H1 (cell line): ENCODE measurements at regions not wholly inside any gene's neighbourhood (a gene's known extent, or its start where the extent isn't known, plus 50 kb on each side); places are given as distances from the start of the nearest gene placed in this dataset.

ENCODE experiments used
- CTCF ChIA-PET: fragments of 300-600 bp; sonication (Branson Sonifier 250); formaldehyde crosslinking; loops from one replicate; lab custom pipeline; 2021; ENCODE audit not compliant: partially characterized antibody; lab: Charles Lee
- POLR2A ChIA-PET: fragments of 300-600 bp; sonication (Branson Sonifier 250); formaldehyde crosslinking; loops from one replicate; lab custom pipeline; 2021; ENCODE audit warnings: inconsistent platforms; ENCODE audit not compliant: partially characterized antibody; lab: Charles Lee
- DNase-seq, 2 experiments: peaks; one replicate each; pipeline versions ENCODE4 v3.0.0 to v3.0.0-alpha.2; 2010 to 2022; ENCODE audit warnings: low spot score in 2 of 2, low read depth in 1 of 2, mixed read lengths in 1 of 2
- FAIRE-seq: peaks from 2 replicates; lab custom pipeline; 2011; peaks lifted over from hg19 to GRCh38; lab: Jason Lieb, UNC
- H2AFZ ChIP-seq: 2 replicates; pipeline ENCODE4 v1.8.1; 2012; ENCODE audit warnings: low read length, inconsistent platforms
- H2AK5ac ChIP-seq: 2 replicates; pipeline ENCODE4 v1.6.1; 2013; ENCODE audit warnings: low read depth, low read length
- H2BK120ac ChIP-seq: replicated peaks from 2 replicates; pipeline ENCODE3; 2013; ENCODE audit warnings: low read depth, low read length, inconsistent platforms
- H2BK12ac ChIP-seq: 2 replicates; pipeline ENCODE4 v1.6.1; 2013; ENCODE audit warnings: low read depth, low read length
- H2BK15ac ChIP-seq: 2 replicates; pipeline ENCODE4 v1.6.1; 2013; ENCODE audit warnings: low read length
- H2BK20ac ChIP-seq: 2 replicates; pipeline ENCODE4 v1.6.1; 2013; ENCODE audit warnings: low read length
- H2BK5ac ChIP-seq: 2 replicates; pipeline ENCODE4 v1.6.1; 2013; ENCODE audit warnings: low read depth, low read length
- H3K14ac ChIP-seq: 2 replicates; pipeline ENCODE4 v1.6.1; 2013; ENCODE audit warnings: inconsistent platforms; ENCODE audit not compliant: insufficient read length
- H3K18ac ChIP-seq: 2 replicates; pipeline ENCODE4 v1.6.1; 2013; ENCODE audit warnings: low read length; ENCODE audit errors: extremely low read depth
- H3K23ac ChIP-seq: 2 replicates; pipeline ENCODE4 v1.6.1; 2013; ENCODE audit warnings: inconsistent platforms; ENCODE audit not compliant: insufficient read length
- H3K23me2 ChIP-seq: 2 replicates; pipeline ENCODE4 v1.6.1; 2013; ENCODE audit warnings: low read depth, low read length
- H3K27ac ChIP-seq: 2 replicates; pipeline ENCODE4 v1.6.1; 2011; ENCODE audit warnings: low read depth, low read length, inconsistent platforms
- H3K27me3 ChIP-seq, 4 experiments: replicated peaks in 1 of 4; 1 replicate in 1 of 4; 2 replicates in 3 of 4; pipeline versions ENCODE4 v1.6.1 to v1.8.1; 2011 to 2013; ENCODE audit warnings: low read length in 3 of 4, mild to moderate bottlenecking in 3 of 4, inconsistent platforms in 2 of 4, mixed read lengths in 2 of 4, moderate library complexity in 1 of 4; ENCODE audit not compliant: control insufficient read depth in 3 of 4, insufficient read depth in 3 of 4; ENCODE audit errors: extremely low read depth in 1 of 4
- H3K36me3 ChIP-seq, 4 experiments: 2 replicates each; pipeline versions ENCODE4 v1.6.1 to v1.8.1; 2011 to 2013; ENCODE audit warnings: mild to moderate bottlenecking in 4 of 4, low read length in 3 of 4, moderate library complexity in 2 of 4, control low read depth in 1 of 4, inconsistent platforms in 1 of 4; ENCODE audit not compliant: insufficient read depth in 4 of 4, control insufficient read depth in 2 of 4
- H3K4ac ChIP-seq: replicated peaks from 2 replicates; pipeline ENCODE3; 2013; ENCODE audit warnings: low read length, low read depth, mixed read lengths, inconsistent platforms; ENCODE audit not compliant: insufficient read length
- H3K4me1 ChIP-seq, 4 experiments: replicated peaks in 1 of 4; 1 replicate in 1 of 4; 2 replicates in 3 of 4; pipeline versions ENCODE4 v1.6.1 to v1.8.1; 2011 to 2013; ENCODE audit warnings: low read length in 3 of 4, inconsistent platforms in 2 of 4, mixed read lengths in 1 of 4; ENCODE audit not compliant: insufficient read depth in 4 of 4, control insufficient read depth in 3 of 4
- H3K4me2 ChIP-seq, 2 experiments: 2 replicates each; pipeline versions ENCODE4 v1.6.1 to v1.8.1; 2011 to 2013; ENCODE audit warnings: low read depth in 2 of 2, low read length in 2 of 2, control low read depth in 1 of 2, inconsistent platforms in 1 of 2, mild to moderate bottlenecking in 1 of 2; ENCODE audit not compliant: insufficient read depth in 1 of 2
- H3K4me3 ChIP-seq, 4 experiments: fragments of 200-600, 300-600 bp in 1 of 4; sonication (generic), shearing (Covaris generic), sonication (Bioruptor Twin) in 1 of 4; 2 replicates each; pipeline versions ENCODE4 v1.5.1 to v1.8.1; 2011 to 2016; ENCODE audit warnings: low read length in 4 of 4, low read depth in 3 of 4, control low read depth in 2 of 4, inconsistent platforms in 2 of 4, mild to moderate bottlenecking in 2 of 4, mixed read lengths in 1 of 4, moderate library complexity in 1 of 4; ENCODE audit not compliant: insufficient read depth in 2 of 4; ENCODE audit errors: extremely low read depth in 1 of 4
- H3K56ac ChIP-seq: replicated peaks from 2 replicates; pipeline ENCODE3; 2013; ENCODE audit warnings: low read depth, mild to moderate bottlenecking, mixed read lengths, low read length, inconsistent platforms; ENCODE audit not compliant: insufficient read length
- H3K79me1 ChIP-seq: 2 replicates; pipeline ENCODE4 v1.6.1; 2013; ENCODE audit warnings: low read depth, low read length, control low read depth
- H3K79me2 ChIP-seq, 2 experiments: 2 replicates each; pipeline versions ENCODE4 v1.6.1 to v1.8.1; 2012 to 2013; ENCODE audit warnings: low read length in 2 of 2, mild to moderate bottlenecking in 2 of 2, inconsistent platforms in 1 of 2; ENCODE audit not compliant: insufficient read depth in 2 of 2, control insufficient read depth in 1 of 2
- H3K9ac ChIP-seq, 4 experiments: replicated peaks in 1 of 4; 1 replicate in 1 of 4; 2 replicates in 3 of 4; pipeline versions ENCODE4 v1.6.1 to v1.8.1; 2011 to 2013; ENCODE audit warnings: low read depth in 3 of 4, low read length in 3 of 4, control low read depth in 2 of 4, mild to moderate bottlenecking in 2 of 4, moderate library complexity in 2 of 4, inconsistent platforms in 1 of 4; ENCODE audit errors: extremely low read depth in 1 of 4
- H3K9me3 ChIP-seq, 2 experiments: 2 replicates each; pipeline versions ENCODE4 v1.6.1 to v1.8.1; 2012 to 2013; ENCODE audit warnings: mild to moderate bottlenecking in 2 of 2, moderate library complexity in 2 of 2, control low read depth in 1 of 2, inconsistent platforms in 1 of 2, low read depth in 1 of 2, low read length in 1 of 2, mixed read lengths in 1 of 2; ENCODE audit not compliant: insufficient read depth in 2 of 2
- H4K20me1 ChIP-seq, 2 experiments: replicated peaks in 1 of 2; 2 replicates each; pipeline versions ENCODE3 to v1.8.1; 2011 to 2013; ENCODE audit warnings: inconsistent platforms in 2 of 2, low read length in 2 of 2, mild to moderate bottlenecking in 1 of 2; ENCODE audit not compliant: insufficient read depth in 2 of 2, control insufficient read depth in 1 of 2
- H4K5ac ChIP-seq: 2 replicates; pipeline ENCODE4 v1.6.1; 2013; ENCODE audit warnings: low read length, low read depth, mixed read lengths, inconsistent platforms; ENCODE audit not compliant: insufficient read length
- H4K8ac ChIP-seq: 2 replicates; pipeline ENCODE4 v1.8.0; 2013; ENCODE audit warnings: mild to moderate bottlenecking, moderate library complexity, low read length, inconsistent platforms; ENCODE audit not compliant: insufficient read depth; ENCODE audit errors: extremely low read depth
- H4K91ac ChIP-seq: replicated peaks from 2 replicates; pipeline ENCODE3; 2013; ENCODE audit warnings: low read length, mixed read lengths, inconsistent platforms; ENCODE audit not compliant: insufficient read length
- EZH2 ChIP-seq: fragments of 200-600 bp; sonication (generic); IDR thresholded peaks from 2 replicates; pipeline ENCODE4 v1.7.1; 2012; ENCODE audit warnings: low read depth, mild to moderate bottlenecking, moderate library complexity, low read length, inconsistent platforms; ENCODE audit not compliant: severe bottlenecking
- GTF2F1 ChIP-seq: IDR thresholded peaks from 2 replicates; pipeline ENCODE4 v1.6.1; 2012; ENCODE audit warnings: low read depth, low read length, improper control_type of control experiment, borderline replicate concordance
- SIN3A ChIP-seq, 2 experiments: IDR thresholded peaks in 1 of 2; conservative IDR thresholded peaks in 1 of 2; 2 replicates each; pipeline ENCODE4 v1.6.1; 2011 to 2012; ENCODE audit warnings: low read length in 2 of 2, improper control_type of control experiment in 1 of 2, low read depth in 1 of 2, mild to moderate bottlenecking in 1 of 2
- SP2 ChIP-seq: IDR thresholded peaks from 2 replicates; pipeline ENCODE4 v1.6.1; 2012; ENCODE audit warnings: mild to moderate bottlenecking, low read length, inconsistent platforms
- WGBS, 2 experiments: shearing (Covaris generic) in 1 of 2; methylation state at CpG; one replicate each; pipeline versions ENCODE4 v1.1.6 to v1.1.7; 2013 to 2015; ENCODE audit warnings: low lambda C conversion rate in 2 of 2, mixed read lengths in 2 of 2, inconsistent platforms in 1 of 2, low coverage in 1 of 2, missing lambda C conversion rate in 1 of 2; ENCODE audit not compliant: insufficient replicate concordance in 2 of 2, insufficient coverage in 1 of 2, insufficient read length in 1 of 2; ENCODE audit errors: extremely low coverage in 1 of 2, missing lambda C conversion rate in 1 of 2; 5-methylcytosine and 5-hydroxymethylcytosine counted together

- no peak overlapping the region for H3K18ac ChIP-seq
- H3K79me2 ChIP-seq: no peaks in the 10 kb centered on the region
- H2BK120ac ChIP-seq: no peak overlapping the region
- no peak overlapping the region for H3K14ac ChIP-seq
- WGBS, 2 experiments: 97% methylated on average over 2 of the region's 2 CpGs; no CpG with 5 or more reads in 1 of the 2 experiments
- FAIRE-seq: no peak
- H4K8ac ChIP-seq: no peak overlapping the region
- no peak overlapping the region for H4K91ac ChIP-seq
- H3K4ac ChIP-seq: no peak overlapping the region
- H2AK5ac ChIP-seq: no peak overlapping the region
- CTCF ChIA-PET: interaction anchor here (0.8 to 3.0 kb wide), 6 partner anchors 15 to 394 kb away, joined by 3 to 11 read pairs (median 3); no protein-coding TSS in a partner anchor
- no peaks in the 10 kb centered on the region for H3K36me3 ChIP-seq
- H2BK12ac ChIP-seq: no peak overlapping the region
- no peak for TF ChIP-seq SP2
- TF ChIP-seq SIN3A (conservative IDR thresholded peaks at IDR 0.05 in 1 of 2, IDR thresholded peaks at IDR 0.05 in 1 of 2; ENCODE audit: low read depth in 1 of 2, low read length in 2 of 2): no peak
- no peak for TF ChIP-seq GTF2F1
- TF ChIP-seq EZH2: no peak
- H3K9ac ChIP-seq: no peak overlapping the region
- no peak for DNase-seq
- H3K23ac ChIP-seq: no peak overlapping the region
- no peak overlapping the region for H3K4me2 ChIP-seq
- POLR2A ChIA-PET: no interaction called here
- H3K4me1 ChIP-seq: no peaks in the 10 kb centered on the region
- no peak overlapping the region for H2BK5ac ChIP-seq
- H3K79me1 ChIP-seq: no peaks in the 10 kb centered on the region
- no peak overlapping the region for H2AFZ ChIP-seq
- H3K56ac ChIP-seq: no peak overlapping the region
- no peak overlapping the region for H3K27ac ChIP-seq
- no peak overlapping the region for H2BK15ac ChIP-seq
- H3K9me3 ChIP-seq: no peaks in the 10 kb centered on the region
- no peaks in the 10 kb centered on the region for H4K20me1 ChIP-seq
- no peaks in the 10 kb centered on the region for H3K23me2 ChIP-seq
- no peak overlapping the region for H2BK20ac ChIP-seq
- no peaks in the 10 kb centered on the region for H3K27me3 ChIP-seq
- no peak overlapping the region for H4K5ac ChIP-seq
- H3K4me3 ChIP-seq: no peak overlapping the region
Measured at GRCh38 chr3:168497741-168498140, 402.0 kb upstream of the GOLIM4 start.
